ENCODE measurements at regions not wholly inside any gene's neighbourhood (a gene's known extent, or its start where the extent isn't known, plus 50 kb on each side); places are given as distances from the start of the nearest gene placed in this dataset.
A peak's percentile ranks its signal among the peaks of the same experiment; 100 is the strongest.

GRCh38 chr6:113642001-113642713 is 215.0 kb upstream of the MARCKS start:
- Histone ChIP-seq H3K4me1 (peaks cover 5 to 14% (median 8%) of the 10 kb centered on the region in 4 donors), H3K36me3 (no peaks in the 10 kb centered on the region), H3K27me3 (no peaks in the 10 kb centered on the region), H3K27ac (no peak overlapping the region), H3K9me3 (no peaks in the 10 kb centered on the region), H3K4me3 (no peak overlapping the region)
- ATAC-seq (ENCODE audit: low FRiP score in 2 of 2) = no peak
- TF ChIP-seq POLR2AphosphoS5 (IDR thresholded peaks at IDR 0.05) = no peak
- TF ChIP-seq CTCF (IDR thresholded peaks at IDR 0.05) = no peak
- TF ChIP-seq POLR2A (IDR thresholded peaks at IDR 0.05) = no peak
- TF ChIP-seq EP300 (IDR thresholded peaks at IDR 0.05) = no peak
- 68 to 77% methylated on average over 7 of the region's 7 CpGs for WGBS, 2 donors
- DNase-seq = no peak

GRCh38 chr6:113642714-113643406 is 214.3 kb upstream of the MARCKS start:
- H3K27ac ChIP-seq = no peak overlapping the region
- no peaks in the 10 kb centered on the region for H3K36me3 ChIP-seq
- no peaks in the 10 kb centered on the region for H3K27me3 ChIP-seq
- no peaks in the 10 kb centered on the region for H3K9me3 ChIP-seq
- 56 to 69% methylated on average over 2 of the region's 2 CpGs for WGBS, 2 donors
- DNase-seq = peak in 1 of 2 donors; percentile 56
- ATAC-seq (ENCODE audit: low FRiP score in 2 of 2) = peak; percentile 20 to 57
- H3K4me1 ChIP-seq = peaks cover 5 to 14% (median 8%) of the 10 kb centered on the region in 4 donors
- TF ChIP-seq POLR2A (IDR thresholded peaks at IDR 0.05) = no peak
- no peak for TF ChIP-seq CTCF (IDR thresholded peaks at IDR 0.05)
- no peak for TF ChIP-seq EP300 (IDR thresholded peaks at IDR 0.05)
- no peak for TF ChIP-seq POLR2AphosphoS5 (IDR thresholded peaks at IDR 0.05)
- no peak overlapping the region for H3K4me3 ChIP-seq

GRCh38 chr6:113643407-113643770 is 213.8 kb upstream of the MARCKS start:
- Histone ChIP-seq H3K36me3 (no peaks in the 10 kb centered on the region), H3K4me3 (no peak overlapping the region), H3K9me3 (no peaks in the 10 kb centered on the region), H3K27me3 (no peaks in the 10 kb centered on the region), H3K4me1 (peaks cover 5 to 14% (median 8%) of the 10 kb centered on the region in 4 donors), H3K27ac (no peak overlapping the region)
- DNase-seq (no peak), ATAC-seq (ENCODE audit: low FRiP score in 2 of 2) (no peak)
- 47 to 48% methylated on average over 2 of the region's 2 CpGs for WGBS, 2 donors
- TF ChIP-seq POLR2AphosphoS5 (IDR thresholded peaks at IDR 0.05) (no peak), EP300 (IDR thresholded peaks at IDR 0.05) (no peak), POLR2A (IDR thresholded peaks at IDR 0.05) (no peak), CTCF (IDR thresholded peaks at IDR 0.05) (no peak)

- peaks cover 5 to 20% (median 13%) of the 10 kb centered on the region in 4 donors for H3K4me1 ChIP-seq
- no peak overlapping the region for H3K4me3 ChIP-seq
- ATAC-seq (ENCODE audit: low FRiP score in 2 of 2) (peak in 1 of 2 donors; percentile 55), DNase-seq (no peak)
- no peak overlapping the region for H3K27ac ChIP-seq
- no peaks in the 10 kb centered on the region for H3K9me3 ChIP-seq
- no peaks in the 10 kb centered on the region for H3K36me3 ChIP-seq
- 92 to 94% methylated on average over 13 of the region's 13 CpGs for WGBS, 2 donors
- no peak for TF ChIP-seq POLR2AphosphoS5 (IDR thresholded peaks at IDR 0.05)
- no peaks in the 10 kb centered on the region for H3K27me3 ChIP-seq
Observed at GRCh38 chr6:113644861-113645575, 212.1 kb upstream of the MARCKS start.

GRCh38 chr6:113645576-113645970 is 211.6 kb upstream of the MARCKS start:
- Histone ChIP-seq H3K4me3 (no peak overlapping the region), H3K4me1 (peaks cover 5 to 20% (median 13%) of the 10 kb centered on the region in 4 donors), H3K36me3 (no peaks in the 10 kb centered on the region), H3K27ac (no peak overlapping the region), H3K27me3 (no peaks in the 10 kb centered on the region), H3K9me3 (no peaks in the 10 kb centered on the region)
- WGBS, 2 donors = 75 to 97% methylated on average over 3 to 4 of the region's 4 CpGs
- ATAC-seq (ENCODE audit: low FRiP score in 2 of 2) (peak in 1 of 2 donors; percentile 68), DNase-seq (no peak)
- TF ChIP-seq POLR2AphosphoS5 (IDR thresholded peaks at IDR 0.05) (no peak), CTCF (IDR thresholded peaks at IDR 0.05) (no peak), POLR2A (IDR thresholded peaks at IDR 0.05) (no peak), EP300 (IDR thresholded peaks at IDR 0.05) (no peak)
